ENCODE measurements at regions not wholly inside any gene's neighbourhood (a gene's known extent, or its start where the extent isn't known, plus 50 kb on each side); places are given as distances from the start of the nearest gene placed in this dataset.

GRCh38 chr5:89901983-89902382 lies 507.6 kb downstream of the CETN3 start:
- TF ChIP-seq BACH2 (CRISPR knock-in tag; IDR thresholded peaks at IDR 0.05; ENCODE audit: borderline replicate concordance) (no peak), TOX (CRISPR knock-in tag; IDR thresholded peaks at IDR 0.05; ENCODE audit: borderline replicate concordance) (no peak), TCF4 (CRISPR knock-in tag; IDR thresholded peaks at IDR 0.05; ENCODE audit: borderline replicate concordance) (no peak), CSRNP3 (CRISPR knock-in tag; IDR thresholded peaks at IDR 0.05) (no peak), ZNF70 (CRISPR knock-in tag; IDR thresholded peaks at IDR 0.05) (no peak), ZFP30 (CRISPR knock-in tag; IDR thresholded peaks at IDR 0.05) (no peak), SNAI2 (CRISPR knock-in tag; IDR thresholded peaks at IDR 0.05) (no peak), PPARA (CRISPR knock-in tag; IDR thresholded peaks at IDR 0.05; ENCODE audit: borderline replicate concordance) (no peak), CSDC2 (CRISPR knock-in tag; IDR thresholded peaks at IDR 0.05) (no peak)
